Activated T-helper 17 cell treated with anti-CD3 and anti-CD28 coated beads, Interleukin-2, amount 50 U/mL, for 72 hours (primary cell): ENCODE measurements at regions not wholly inside any gene's neighbourhood (a gene's known extent, or its start where the extent isn't known, plus 50 kb on each side); places are given as distances from the start of the nearest gene placed in this dataset.

ENCODE experiments used
- ATAC-seq: fragments of 150-1000 bp; cut with Tn5 transposase; replicated peaks from 2 replicates; pipeline ENCODE4 v1.10.0; 2021; ENCODE audit warnings: mild to moderate bottlenecking, moderate library complexity
- H3K27ac Mint-ChIP-seq: one replicate; pipeline ENCODE4 v1.8.0; 2022; ENCODE audit warnings: mixed read lengths
- H3K27me3 Mint-ChIP-seq: one replicate; pipeline ENCODE4 v1.8.0; 2022; ENCODE audit warnings: mixed read lengths
- H3K36me3 Mint-ChIP-seq: one replicate; pipeline ENCODE4 v1.8.0; 2022; ENCODE audit warnings: low read depth, mild to moderate bottlenecking, mixed read lengths
- H3K4me1 Mint-ChIP-seq: one replicate; pipeline ENCODE4 v1.8.0; 2022; ENCODE audit warnings: mixed read lengths
- H3K4me3 Mint-ChIP-seq: one replicate; pipeline ENCODE4 v1.8.0; 2022; ENCODE audit warnings: mild to moderate bottlenecking, mixed read lengths
- H3K9me3 Mint-ChIP-seq: one replicate; pipeline ENCODE4 v1.8.0; 2022; ENCODE audit warnings: mixed read lengths

- Mint-ChIP-seq H3K4me3 (no peak overlapping the region), H3K9me3 (no peaks in the 10 kb centered on the region), H3K4me1 (no peaks in the 10 kb centered on the region), H3K36me3 (no peaks in the 10 kb centered on the region), H3K27me3 (peaks cover 14% of the 10 kb centered on the region), H3K27ac (no peak overlapping the region)
- ATAC-seq = peak; percentile 37
Measured at GRCh38 chr22:47370448-47371262, 608.2 kb downstream of the TBC1D22A start.

GRCh38 chr22:47369431-47370015, 607.1 kb downstream of the TBC1D22A start:
- Mint-ChIP-seq H3K27ac (no peak overlapping the region), H3K9me3 (no peaks in the 10 kb centered on the region), H3K36me3 (no peaks in the 10 kb centered on the region), H3K27me3 (peaks cover 14% of the 10 kb centered on the region), H3K4me1 (no peaks in the 10 kb centered on the region), H3K4me3 (no peak overlapping the region)
- ATAC-seq = no peak

GRCh38 chr22:47369020-47369419, 606.6 kb downstream of the TBC1D22A start:
- Mint-ChIP-seq H3K27ac (no peak overlapping the region), H3K4me3 (no peak overlapping the region), H3K36me3 (no peaks in the 10 kb centered on the region), H3K9me3 (peaks cover 4% of the 10 kb centered on the region), H3K4me1 (no peaks in the 10 kb centered on the region), H3K27me3 (peaks cover 14% of the 10 kb centered on the region)
- ATAC-seq = no peak

- Mint-ChIP-seq H3K27me3 (peaks cover 14% of the 10 kb centered on the region), H3K27ac (no peak overlapping the region), H3K4me3 (no peak overlapping the region), H3K9me3 (peaks cover 6% of the 10 kb centered on the region), H3K4me1 (no peaks in the 10 kb centered on the region), H3K36me3 (no peaks in the 10 kb centered on the region)
- no peak for ATAC-seq
Measured at GRCh38 chr22:47367993-47368945, 605.8 kb downstream of the TBC1D22A start.

- no peak for ATAC-seq
- Mint-ChIP-seq H3K9me3 (peaks cover 6% of the 10 kb centered on the region), H3K27me3 (peaks cover 11% of the 10 kb centered on the region), H3K36me3 (no peaks in the 10 kb centered on the region), H3K4me1 (no peaks in the 10 kb centered on the region), H3K4me3 (no peak overlapping the region), H3K27ac (no peak overlapping the region)
Measured at GRCh38 chr22:47367107-47367690, 604.7 kb downstream of the TBC1D22A start.

- no peak overlapping the region for H3K4me3 Mint-ChIP-seq
- no peaks in the 10 kb centered on the region for H3K4me1 Mint-ChIP-seq
- H3K27me3 Mint-ChIP-seq = peaks cover 8% of the 10 kb centered on the region
- no peak overlapping the region for H3K27ac Mint-ChIP-seq
- no peaks in the 10 kb centered on the region for H3K36me3 Mint-ChIP-seq
- H3K9me3 Mint-ChIP-seq = peaks cover 10% of the 10 kb centered on the region
- no peak for ATAC-seq
Measured at GRCh38 chr22:47366026-47366767, 603.7 kb downstream of the TBC1D22A start.

GRCh38 chr22:47361247-47361646, 598.8 kb downstream of the TBC1D22A start:
- no peaks in the 10 kb centered on the region for H3K36me3 Mint-ChIP-seq
- peaks cover 10% of the 10 kb centered on the region for H3K9me3 Mint-ChIP-seq
- H3K4me3 Mint-ChIP-seq = no peak overlapping the region
- H3K27ac Mint-ChIP-seq = no peak overlapping the region
- H3K27me3 Mint-ChIP-seq = no peaks in the 10 kb centered on the region
- ATAC-seq = no peak
- no peaks in the 10 kb centered on the region for H3K4me1 Mint-ChIP-seq

GRCh38 chr22:47357493-47357892, 595.0 kb downstream of the TBC1D22A start:
- peaks cover 4% of the 10 kb centered on the region for H3K9me3 Mint-ChIP-seq
- ATAC-seq = no peak
- peaks cover 4% of the 10 kb centered on the region for H3K27me3 Mint-ChIP-seq
- H3K36me3 Mint-ChIP-seq = no peaks in the 10 kb centered on the region
- H3K4me1 Mint-ChIP-seq = no peaks in the 10 kb centered on the region
- no peak overlapping the region for H3K27ac Mint-ChIP-seq
- H3K4me3 Mint-ChIP-seq = no peak overlapping the region

- H3K4me3 Mint-ChIP-seq = no peak overlapping the region
- no peaks in the 10 kb centered on the region for H3K36me3 Mint-ChIP-seq
- H3K4me1 Mint-ChIP-seq = no peaks in the 10 kb centered on the region
- H3K27ac Mint-ChIP-seq = no peak overlapping the region
- ATAC-seq = no peak
- peaks cover 4% of the 10 kb centered on the region for H3K9me3 Mint-ChIP-seq
- H3K27me3 Mint-ChIP-seq = peaks cover 4% of the 10 kb centered on the region
Measured at GRCh38 chr22:47357086-47357485, 594.6 kb downstream of the TBC1D22A start.

- no peak for ATAC-seq
- Mint-ChIP-seq H3K27ac (no peak overlapping the region), H3K4me3 (no peak overlapping the region), H3K4me1 (no peaks in the 10 kb centered on the region), H3K36me3 (no peaks in the 10 kb centered on the region), H3K9me3 (peaks cover 4% of the 10 kb centered on the region), H3K27me3 (peaks cover 5% of the 10 kb centered on the region)
Measured at GRCh38 chr22:47356511-47357011, 594.1 kb downstream of the TBC1D22A start.

GRCh38 chr22:47355776-47356510, 593.5 kb downstream of the TBC1D22A start:
- H3K4me1 Mint-ChIP-seq = no peaks in the 10 kb centered on the region

GRCh38 chr22:47355388-47355725, 592.9 kb downstream of the TBC1D22A start:
- Mint-ChIP-seq H3K27me3 (peaks cover 8% of the 10 kb centered on the region), H3K4me3 (no peak overlapping the region), H3K36me3 (no peaks in the 10 kb centered on the region), H3K27ac (no peak overlapping the region), H3K9me3 (no peaks in the 10 kb centered on the region), H3K4me1 (no peaks in the 10 kb centered on the region)
- ATAC-seq = no peak

More at GRCh38 chr22:47355776-47356510, 593.5 kb downstream of the TBC1D22A start:
- Mint-ChIP-seq H3K27ac (no peak overlapping the region), H3K4me3 (no peak overlapping the region), H3K27me3 (peaks cover 8% of the 10 kb centered on the region), H3K36me3 (no peaks in the 10 kb centered on the region), H3K9me3 (no peaks in the 10 kb centered on the region)
- ATAC-seq = no peak

GRCh38 chr22:47354668-47355387, 592.4 kb downstream of the TBC1D22A start:
- Mint-ChIP-seq H3K4me3 (no peak overlapping the region), H3K27ac (no peak overlapping the region), H3K27me3 (peaks cover 8% of the 10 kb centered on the region), H3K4me1 (no peaks in the 10 kb centered on the region), H3K9me3 (peaks cover 5% of the 10 kb centered on the region), H3K36me3 (no peaks in the 10 kb centered on the region)
- no peak for ATAC-seq
